PC-9 (cell line): ENCODE measurements at regions not wholly inside any gene's neighbourhood (a gene's known extent, or its start where the extent isn't known, plus 50 kb on each side); places are given as distances from the start of the nearest gene placed in this dataset.
"Not testable (repeated sequence)": the region's sequence is repeated elsewhere in the genome, so short reads cannot be mapped to it uniquely, and the experiment has no call there.

ENCODE experiments used
- BruUV-seq: library from RNA; stranded (reverse); fragments of 400-500 nt; replicated peaks from 2 replicates; lab custom pipeline; 2021; lab: Mats Ljungman, UMichigan
- CTCF ChIA-PET: fragments of 300-600 bp; sonication (Branson Sonifier 250); formaldehyde crosslinking; loops from one replicate; lab custom pipeline; 2022; ENCODE audit warnings: antibody characterized with exemption; lab: Charles Lee
- POLR2A ChIA-PET: fragments of 300-600 bp; sonication (Branson Sonifier 250); formaldehyde crosslinking; loops from one replicate; lab custom pipeline; 2022; ENCODE audit warnings: antibody characterized with exemption; ENCODE audit not compliant: unreplicated experiment; lab: Charles Lee
- DNase-seq, 2 experiments: peaks; one replicate each; pipeline versions ENCODE4 v3.0.0 to v3.0.0-alpha.2; 2015 to 2022; ENCODE audit warnings: mixed read lengths in 1 of 2
- H2AFZ ChIP-seq: fragments of 200-600 bp; sonication (generic); 2 replicates; pipeline ENCODE4 v1.8.1; 2017; ENCODE audit warnings: antibody characterized with exemption
- H3F3A ChIP-seq: fragments of 200-600 bp; sonication (generic); 2 replicates; pipeline ENCODE4 v1.8.1; 2017; ENCODE audit warnings: antibody characterized with exemption, mild to moderate bottlenecking, low read depth; ENCODE audit not compliant: insufficient read depth
- H3K27ac ChIP-seq: fragments of 200-600 bp; sonication (generic); 2 replicates; pipeline ENCODE4 v1.6.1; 2016; ENCODE audit warnings: mixed run types
- H3K27me3 ChIP-seq: fragments of 200-600 bp; sonication (generic); 2 replicates; pipeline ENCODE4 v1.6.1; 2016; ENCODE audit warnings: low read depth, mixed run types; ENCODE audit not compliant: insufficient read depth
- H3K36me3 ChIP-seq: fragments of 200-600 bp; sonication (generic); 2 replicates; pipeline ENCODE4 v1.6.1; 2016; ENCODE audit warnings: low read depth, mixed run types
- H3K4me1 ChIP-seq: fragments of 200-600 bp; sonication (generic); replicated peaks from 2 replicates; pipeline ENCODE4 v1.6.1; 2016; ENCODE audit warnings: mixed run types; ENCODE audit not compliant: insufficient read depth
- H3K4me2 ChIP-seq: fragments of 200-600 bp; sonication (generic); 2 replicates; pipeline ENCODE4 v1.6.1; 2017; ENCODE audit warnings: mixed run types
- H3K4me3 ChIP-seq: fragments of 200-600 bp; sonication (generic); 2 replicates; pipeline ENCODE4 v1.6.1; 2016; ENCODE audit warnings: mixed run types
- H3K79me2 ChIP-seq: fragments of 200-600 bp; sonication (generic); 2 replicates; pipeline ENCODE4 v1.6.1; 2017; ENCODE audit warnings: low read depth, mixed run types
- H3K9me2 ChIP-seq: fragments of 200-600 bp; sonication (generic); 2 replicates; pipeline ENCODE4 v1.8.1; 2017; ENCODE audit warnings: mild to moderate bottlenecking; ENCODE audit not compliant: insufficient read depth
- H3K9me3 ChIP-seq: fragments of 200-600 bp; sonication (generic); 2 replicates; pipeline ENCODE4 v1.8.1; 2016; ENCODE audit warnings: low read depth; ENCODE audit not compliant: insufficient read depth
- H4K20me1 ChIP-seq: fragments of 200-600 bp; sonication (generic); 2 replicates; pipeline ENCODE4 v1.8.1; 2017; ENCODE audit not compliant: insufficient read depth
- CTCF ChIP-seq: fragments of 200-600 bp; sonication (generic); conservative IDR thresholded peaks from 2 replicates; pipeline ENCODE4 v1.6.1; 2017; ENCODE audit warnings: mixed run types, antibody characterized with exemption, mild to moderate bottlenecking, moderate library complexity
- EZH2 ChIP-seq: fragments of 200-600 bp; sonication (generic); IDR thresholded peaks from 2 replicates; pipeline ENCODE4 v1.8.0; 2017; ENCODE audit warnings: antibody characterized with exemption, low read depth
- intact Hi-C: fragments of 100-400 bp; cut with micrococcal nuclease; formaldehyde crosslinking; loops from one replicate; pipeline ENCODE4 v1.10.0; 2022; ENCODE audit not compliant: unreplicated experiment

- no TSS peak for BruUV-seq
- POLR2A ChIA-PET = no interaction called here
- H3K4me3 ChIP-seq = no peak overlapping the region
- no peaks in the 10 kb centered on the region for H3K9me2 ChIP-seq
- CTCF ChIA-PET = no interaction called here
- H3K79me2 ChIP-seq = no peaks in the 10 kb centered on the region
- no peak overlapping the region for H3K4me2 ChIP-seq
- no peak overlapping the region for H2AFZ ChIP-seq
- H4K20me1 ChIP-seq = no peaks in the 10 kb centered on the region
- no peak for TF ChIP-seq EZH2
- TF ChIP-seq CTCF = no peak
- H3K4me1 ChIP-seq = no peaks in the 10 kb centered on the region
- no peak overlapping the region for H3K27ac ChIP-seq
- H3K27me3 ChIP-seq = no peaks in the 10 kb centered on the region
- intact Hi-C loops = no loop called here
- no peaks in the 10 kb centered on the region for H3K9me3 ChIP-seq
- no peak for DNase-seq
- no peaks in the 10 kb centered on the region for H3K36me3 ChIP-seq
- no peaks in the 10 kb centered on the region for H3F3A ChIP-seq
Observed at GRCh38 chr2:160616149-160616548, 122.5 kb upstream of the RBMS1 start.

- TF ChIP-seq CTCF (no peak), EZH2 (no peak)
- H3K4me2 ChIP-seq = no peak overlapping the region
- no peak for DNase-seq
- ChIA-PET POLR2A (no interaction called here), CTCF (no interaction called here)
- H4K20me1 ChIP-seq = no peaks in the 10 kb centered on the region
- H3F3A ChIP-seq = no peaks in the 10 kb centered on the region
- H3K27ac ChIP-seq = no peak overlapping the region
- intact Hi-C loops = no loop called here
- no peaks in the 10 kb centered on the region for H3K9me2 ChIP-seq
- BruUV-seq = no TSS peak
- H3K27me3 ChIP-seq = no peaks in the 10 kb centered on the region
- H3K79me2 ChIP-seq = no peaks in the 10 kb centered on the region
- H3K9me3 ChIP-seq = no peaks in the 10 kb centered on the region
- no peak overlapping the region for H3K4me3 ChIP-seq
- no peak overlapping the region for H2AFZ ChIP-seq
- no peaks in the 10 kb centered on the region for H3K36me3 ChIP-seq
- no peaks in the 10 kb centered on the region for H3K4me1 ChIP-seq
Observed at GRCh38 chr2:160621748-160622147, 128.1 kb upstream of the RBMS1 start.

- H3K4me1 ChIP-seq, DNase-seq, H3K36me3 ChIP-seq, H3K9me3 ChIP-seq, H3K4me3 ChIP-seq, BruUV-seq, H3K4me2 ChIP-seq, H3K27me3 ChIP-seq, intact Hi-C loops, CTCF ChIA-PET, H3K9me2 ChIP-seq, H3K79me2 ChIP-seq, H3F3A ChIP-seq, H3K27ac ChIP-seq, H4K20me1 ChIP-seq, H2AFZ ChIP-seq: not testable (repeated sequence)
- POLR2A ChIA-PET = interaction anchor here (0.6 kb wide), 1 partner anchor 165 kb away, joined by 11 read pairs; no protein-coding TSS in a partner anchor
Observed at GRCh38 chr2:160628020-160628637, 134.5 kb upstream of the RBMS1 start.

GRCh38 chr2:160628811-160629210 is 135.2 kb upstream of the RBMS1 start:
- ChIA-PET POLR2A (no interaction called here), CTCF (no interaction called here)
- Histone ChIP-seq H3K9me3 (no peaks in the 10 kb centered on the region), H3K4me3 (no peak overlapping the region), H2AFZ (no peak overlapping the region), H3K4me1 (no peaks in the 10 kb centered on the region), H3K4me2 (no peak overlapping the region), H3F3A (no peaks in the 10 kb centered on the region), H3K27me3 (no peaks in the 10 kb centered on the region), H3K79me2 (no peaks in the 10 kb centered on the region), H3K27ac (no peak overlapping the region), H3K9me2 (no peaks in the 10 kb centered on the region), H4K20me1 (no peaks in the 10 kb centered on the region), H3K36me3 (no peaks in the 10 kb centered on the region)
- BruUV-seq = no TSS peak
- DNase-seq = no peak
- TF ChIP-seq CTCF (no peak), EZH2 (no peak)
- intact Hi-C loops = no loop called here
